ENCODE measurements at regions not wholly inside any gene's neighbourhood (a gene's known extent, or its start where the extent isn't known, plus 50 kb on each side); places are given as distances from the start of the nearest gene placed in this dataset.
"Not testable (repeated sequence)": the region's sequence is repeated elsewhere in the genome, so short reads cannot be mapped to it uniquely, and the experiment has no call there.

GRCh38 chr1:191419842-191420241 lies 738.4 kb upstream of the RGS18 start:
- H3K4me3 Mint-ChIP-seq, result no peak overlapping the region
- H3K27me3 Mint-ChIP-seq (ENCODE audit: insufficient read depth), result no peaks in the 10 kb centered on the region
- no peak for DNase-seq
- H3K4me1 Mint-ChIP-seq (ENCODE audit: low read depth), result no peaks in the 10 kb centered on the region
- H3K9me3 Mint-ChIP-seq, result peaks cover 11% of the 10 kb centered on the region
- no peaks in the 10 kb centered on the region for H3K36me3 Mint-ChIP-seq (ENCODE audit: low read depth)
- H3K27ac Mint-ChIP-seq, result no peak overlapping the region
- TF ChIP-seq CTCF (IDR thresholded peaks at IDR 0.05), result no peak

DNA sequence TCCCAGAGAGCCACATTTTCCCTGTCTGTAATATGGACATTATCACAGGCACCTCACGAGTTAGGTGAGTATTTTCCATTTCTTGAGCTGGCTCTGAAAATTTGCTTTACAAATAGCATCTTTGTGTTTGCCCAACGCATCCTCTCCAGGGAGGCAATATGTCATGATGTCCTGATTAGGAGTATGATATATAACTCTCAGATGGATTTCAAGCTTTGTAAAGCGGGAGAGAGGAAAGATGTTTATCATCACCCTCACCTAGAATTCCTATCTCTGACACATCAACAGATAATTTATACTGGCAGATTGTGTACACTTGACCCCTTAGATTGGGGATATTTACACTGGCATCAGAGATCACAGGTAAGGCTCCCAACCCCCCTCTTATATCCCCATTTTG lies 730.7 kb upstream of the RGS18 start:
- Mint-ChIP-seq H3K9me3 (peaks cover 28% of the 10 kb centered on the region), H3K4me3 (no peak overlapping the region), H3K27me3 (ENCODE audit: insufficient read depth) (no peaks in the 10 kb centered on the region), H3K4me1 (ENCODE audit: low read depth) (no peaks in the 10 kb centered on the region), H3K36me3 (ENCODE audit: low read depth) (no peaks in the 10 kb centered on the region), H3K27ac (no peak overlapping the region)
- no peak for TF ChIP-seq CTCF (IDR thresholded peaks at IDR 0.05)
- no peak for DNase-seq

GRCh38 chr1:191432817-191433216 lies 725.4 kb upstream of the RGS18 start:
- H3K4me1 Mint-ChIP-seq (ENCODE audit: low read depth), result no peaks in the 10 kb centered on the region

GRCh38 chr1:191438979-191439378 lies 719.3 kb upstream of the RGS18 start:
- Mint-ChIP-seq H3K27me3 (ENCODE audit: insufficient read depth) (no peaks in the 10 kb centered on the region; the same call in 1 of the 2 replicates), H3K36me3 (ENCODE audit: low read depth) (no peaks in the 10 kb centered on the region), H3K4me1 (ENCODE audit: low read depth) (no peaks in the 10 kb centered on the region), H3K27ac (no peak overlapping the region), H3K9me3 (peaks cover 46% of the 10 kb centered on the region), H3K4me3 (no peak overlapping the region)
- no peak for DNase-seq
- no peak for TF ChIP-seq CTCF (IDR thresholded peaks at IDR 0.05)

More at GRCh38 chr1:191432817-191433216, 725.4 kb upstream of the RGS18 start:
- Mint-ChIP-seq H3K36me3 (ENCODE audit: low read depth) (no peaks in the 10 kb centered on the region), H3K4me3 (no peak overlapping the region), H3K27ac (no peak overlapping the region), H3K9me3 (peaks cover 52% of the 10 kb centered on the region), H3K27me3 (ENCODE audit: insufficient read depth) (no peaks in the 10 kb centered on the region; the same call in 1 of the 2 replicates)
- TF ChIP-seq CTCF (IDR thresholded peaks at IDR 0.05), result no peak
- DNase-seq, result no peak

GRCh38 chr1:191448279-191448678 lies 710.0 kb upstream of the RGS18 start:
- peaks cover 38% of the 10 kb centered on the region for H3K9me3 Mint-ChIP-seq
- DNase-seq; H3K4me1 Mint-ChIP-seq (ENCODE audit: low read depth); H3K4me3 Mint-ChIP-seq; H3K27me3 Mint-ChIP-seq (ENCODE audit: insufficient read depth); H3K27ac Mint-ChIP-seq; H3K36me3 Mint-ChIP-seq (ENCODE audit: low read depth): not testable (repeated sequence)

- H3K9me3 Mint-ChIP-seq, result peaks cover 40% of the 10 kb centered on the region
- no peaks in the 10 kb centered on the region for H3K36me3 Mint-ChIP-seq (ENCODE audit: low read depth)
- H3K27me3 Mint-ChIP-seq (ENCODE audit: insufficient read depth), result no peaks in the 10 kb centered on the region
- no peaks in the 10 kb centered on the region for H3K4me1 Mint-ChIP-seq (ENCODE audit: low read depth)
- no peak for DNase-seq
- H3K27ac Mint-ChIP-seq, result no peak overlapping the region
- H3K4me3 Mint-ChIP-seq, result no peak overlapping the region
- TF ChIP-seq CTCF (IDR thresholded peaks at IDR 0.05), result no peak
These were observed 705.7 kb upstream of the RGS18 start for GRCh38 chr1:191452586-191452985.
